ENCODE measurements at regions not wholly inside any gene's neighbourhood (a gene's known extent, or its start where the extent isn't known, plus 50 kb on each side); places are given as distances from the start of the nearest gene placed in this dataset.
A peak's percentile ranks its signal among the peaks of the same experiment; 100 is the strongest.

DNA sequence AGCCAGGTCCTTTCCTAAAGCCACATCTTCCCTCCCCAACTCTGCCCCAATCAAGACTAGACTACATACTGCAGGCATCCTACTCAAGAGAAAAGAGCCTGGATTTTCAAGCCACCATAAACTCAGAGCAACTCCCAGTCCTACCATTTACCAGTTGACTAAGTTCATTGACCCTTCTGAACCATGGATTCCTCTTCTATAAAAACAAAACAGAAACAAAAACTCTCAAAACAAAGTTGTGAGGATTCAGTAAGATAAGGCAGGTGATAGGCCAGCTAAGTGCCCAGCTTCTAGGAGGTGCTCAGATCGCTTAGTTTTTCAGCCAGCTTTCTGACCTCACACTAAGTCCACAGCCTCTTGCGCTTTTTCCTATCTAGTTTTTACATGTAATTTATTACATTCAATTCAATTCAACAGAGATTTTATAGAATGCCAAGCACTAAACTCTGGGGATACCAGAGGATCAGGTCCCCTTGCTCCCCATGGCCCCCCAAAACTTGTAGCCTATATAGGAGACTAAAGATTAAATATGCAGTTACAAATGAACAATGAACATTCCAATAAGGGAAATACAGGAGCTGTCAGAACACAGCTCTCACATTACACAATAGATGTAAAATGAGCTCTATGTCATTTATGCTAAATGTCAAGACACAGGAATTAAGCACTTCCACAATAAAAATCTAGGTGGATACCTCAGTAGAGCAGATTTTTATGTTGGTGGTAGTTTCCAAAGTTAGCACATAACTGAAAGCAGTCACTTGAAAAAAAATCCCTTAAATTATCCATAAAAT is 104.5 kb upstream of the EGLN3 start (continued):
- TF ChIP-seq, protein P1, sequence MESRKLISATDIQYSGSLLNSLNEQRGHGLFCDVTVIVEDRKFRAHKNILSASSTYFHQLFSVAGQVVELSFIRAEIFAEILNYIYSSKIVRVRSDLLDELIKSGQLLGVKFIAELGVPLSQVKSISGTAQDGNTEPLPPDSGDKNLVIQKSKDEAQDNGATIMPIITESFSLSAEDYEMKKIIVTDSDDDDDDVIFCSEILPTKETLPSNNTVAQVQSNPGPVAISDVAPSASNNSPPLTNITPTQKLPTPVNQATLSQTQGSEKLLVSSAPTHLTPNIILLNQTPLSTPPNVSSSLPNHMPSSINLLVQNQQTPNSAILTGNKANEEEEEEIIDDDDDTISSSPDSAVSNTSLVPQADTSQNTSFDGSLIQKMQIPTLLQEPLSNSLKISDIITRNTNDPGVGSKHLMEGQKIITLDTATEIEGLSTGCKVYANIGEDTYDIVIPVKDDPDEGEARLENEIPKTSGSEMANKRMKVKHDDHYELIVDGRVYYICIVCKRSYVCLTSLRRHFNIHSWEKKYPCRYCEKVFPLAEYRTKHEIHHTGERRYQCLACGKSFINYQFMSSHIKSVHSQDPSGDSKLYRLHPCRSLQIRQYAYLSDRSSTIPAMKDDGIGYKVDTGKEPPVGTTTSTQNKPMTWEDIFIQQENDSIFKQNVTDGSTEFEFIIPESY (IDR thresholded peaks at IDR 0.05; ENCODE audit: extremely low read depth, insufficient replicate concordance, low read length): no peak
- TF ChIP-seq SP1 (IDR thresholded peaks at IDR 0.05; ENCODE audit: low read depth): no peak

DNA sequence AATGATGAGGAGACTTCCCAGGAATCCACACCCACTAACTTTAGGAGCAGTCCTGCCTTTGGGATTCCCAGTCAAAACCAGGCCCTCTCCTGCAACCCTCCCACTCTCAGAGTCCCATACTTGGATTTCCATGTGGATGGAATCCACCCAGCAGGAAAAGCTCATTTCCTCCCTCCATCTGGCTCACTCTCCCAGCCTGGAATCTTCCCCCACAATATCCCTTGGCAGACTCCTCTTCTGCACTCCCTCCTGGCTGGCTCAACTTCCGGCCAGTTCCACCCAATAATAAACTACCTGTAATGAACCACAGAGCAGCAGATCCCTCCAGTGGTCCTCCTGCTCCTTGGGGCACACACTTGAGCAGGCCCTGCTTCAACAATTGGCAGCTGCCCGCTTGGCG is 102.8 kb upstream of the EGLN3 start:
- intact Hi-C loops (cut with micrococcal nuclease): loop anchor here (5.0 kb wide), 1 partner anchor 116 kb away; no protein-coding TSS in a partner anchor
- H3K9me2 ChIP-seq (ENCODE audit: insufficient read depth): no peaks in the 10 kb centered on the region
- no peaks in the 10 kb centered on the region for H4K20me1 ChIP-seq (ENCODE audit: insufficient read depth)
- DNase-seq (ENCODE audit: low read depth, low spot score): no peak
- no peaks in the 10 kb centered on the region for H3K79me2 ChIP-seq (ENCODE audit: insufficient read depth, low read length)
- no peaks in the 10 kb centered on the region for H3K36me3 ChIP-seq (ENCODE audit: control insufficient read depth in 1 of 2, insufficient read depth in 2 of 2, low read length in 2 of 2)
- peaks cover 30 to 42% of the 10 kb centered on the region in 2 experiments for H3K4me1 ChIP-seq (ENCODE audit: control insufficient read depth in 1 of 2, insufficient read depth in 2 of 2, low read length in 2 of 2)
- no peak overlapping the region for H3K9ac ChIP-seq (ENCODE audit: low read length)
- RAD21 ChIA-PET (ENCODE audit: low non-redundant PET in 1 of 2, low total read pairs in 2 of 2, uncharacterized antibody in 2 of 2, unreplicated experiment in 2 of 2): no interaction called here
- H2AFZ ChIP-seq (ENCODE audit: low read depth, low read length, poor library complexity, severe bottlenecking): no peak overlapping the region
- no peak for ATAC-seq
- CTCF ChIA-PET: no interaction called here
- H3K9me3 ChIP-seq (ENCODE audit: control insufficient read depth in 1 of 2, insufficient read depth in 1 of 2, low read depth in 1 of 2, low read length in 2 of 2): no peaks in the 10 kb centered on the region
- H3K27ac ChIP-seq (ENCODE audit: low read depth, low read length): no peak overlapping the region
- BruUV-seq (replicated peaks): no TSS peak
- POLR2A ChIA-PET: no interaction called here
- no peaks in the 10 kb centered on the region for H3K27me3 ChIP-seq (ENCODE audit: insufficient read depth, low read length)
- H3K4me3 ChIP-seq (replicated peaks in 1 of 2; ENCODE audit: low read depth in 1 of 2, low read length in 2 of 2): no peak overlapping the region
- peak overlapping the region; percentile 75; the same call in 1 of the 2 replicates for H3K4me2 ChIP-seq (ENCODE audit: low read length)
- TF ChIP-seq, protein P2, sequence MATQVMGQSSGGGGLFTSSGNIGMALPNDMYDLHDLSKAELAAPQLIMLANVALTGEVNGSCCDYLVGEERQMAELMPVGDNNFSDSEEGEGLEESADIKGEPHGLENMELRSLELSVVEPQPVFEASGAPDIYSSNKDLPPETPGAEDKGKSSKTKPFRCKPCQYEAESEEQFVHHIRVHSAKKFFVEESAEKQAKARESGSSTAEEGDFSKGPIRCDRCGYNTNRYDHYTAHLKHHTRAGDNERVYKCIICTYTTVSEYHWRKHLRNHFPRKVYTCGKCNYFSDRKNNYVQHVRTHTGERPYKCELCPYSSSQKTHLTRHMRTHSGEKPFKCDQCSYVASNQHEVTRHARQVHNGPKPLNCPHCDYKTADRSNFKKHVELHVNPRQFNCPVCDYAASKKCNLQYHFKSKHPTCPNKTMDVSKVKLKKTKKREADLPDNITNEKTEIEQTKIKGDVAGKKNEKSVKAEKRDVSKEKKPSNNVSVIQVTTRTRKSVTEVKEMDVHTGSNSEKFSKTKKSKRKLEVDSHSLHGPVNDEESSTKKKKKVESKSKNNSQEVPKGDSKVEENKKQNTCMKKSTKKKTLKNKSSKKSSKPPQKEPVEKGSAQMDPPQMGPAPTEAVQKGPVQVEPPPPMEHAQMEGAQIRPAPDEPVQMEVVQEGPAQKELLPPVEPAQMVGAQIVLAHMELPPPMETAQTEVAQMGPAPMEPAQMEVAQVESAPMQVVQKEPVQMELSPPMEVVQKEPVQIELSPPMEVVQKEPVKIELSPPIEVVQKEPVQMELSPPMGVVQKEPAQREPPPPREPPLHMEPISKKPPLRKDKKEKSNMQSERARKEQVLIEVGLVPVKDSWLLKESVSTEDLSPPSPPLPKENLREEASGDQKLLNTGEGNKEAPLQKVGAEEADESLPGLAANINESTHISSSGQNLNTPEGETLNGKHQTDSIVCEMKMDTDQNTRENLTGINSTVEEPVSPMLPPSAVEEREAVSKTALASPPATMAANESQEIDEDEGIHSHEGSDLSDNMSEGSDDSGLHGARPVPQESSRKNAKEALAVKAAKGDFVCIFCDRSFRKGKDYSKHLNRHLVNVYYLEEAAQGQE (IDR thresholded peaks at IDR 0.05; ENCODE audit: low read depth): no peak
- no peak for TF ChIP-seq POLR2AphosphoS5 (IDR thresholded peaks at IDR 0.05; ENCODE audit: low read depth, low read length)
- TF ChIP-seq ELF1 (IDR thresholded peaks at IDR 0.05; ENCODE audit: borderline replicate concordance, low read depth): no peak
- TF ChIP-seq RAD21 (IDR thresholded peaks at IDR 0.05; ENCODE audit: low read depth): no peak
- no peak for TF ChIP-seq SP1 (IDR thresholded peaks at IDR 0.05; ENCODE audit: low read depth)
- no peak for TF ChIP-seq CEBPB (IDR thresholded peaks at IDR 0.05; ENCODE audit: low read depth)
- no peak for TF ChIP-seq FOSL1 (IDR thresholded peaks at IDR 0.05; ENCODE audit: low read depth)
- TF ChIP-seq, protein P1 (IDR thresholded peaks at IDR 0.05; ENCODE audit: extremely low read depth, insufficient replicate concordance, low read length): no peak
- TF ChIP-seq EZH2phosphoT487 (IDR thresholded peaks at IDR 0.05; ENCODE audit: borderline replicate concordance): no peak
- TF ChIP-seq SRF (IDR thresholded peaks at IDR 0.05; ENCODE audit: low read depth): no peak
- TF ChIP-seq, protein P3, sequence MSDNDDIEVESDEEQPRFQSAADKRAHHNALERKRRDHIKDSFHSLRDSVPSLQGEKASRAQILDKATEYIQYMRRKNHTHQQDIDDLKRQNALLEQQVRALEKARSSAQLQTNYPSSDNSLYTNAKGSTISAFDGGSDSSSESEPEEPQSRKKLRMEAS (IDR thresholded peaks at IDR 0.05): no peak
- TF ChIP-seq EZH2 (IDR thresholded peaks at IDR 0.05): no peak
- no peak for TF ChIP-seq TCF7L2 (IDR thresholded peaks at IDR 0.05; ENCODE audit: borderline replicate concordance, extremely low read depth, insufficient read depth, insufficient read length)

All from HCT116 (cell line).